Stimulated activated CD8-positive, alpha-beta memory T cell treated with anti-CD3 and anti-CD28 coated beads, Interleukin-7, amount 100 ng/mL, for 24 hours (primary cell): ENCODE measurements at regions not wholly inside any gene's neighbourhood (a gene's known extent, or its start where the extent isn't known, plus 50 kb on each side); places are given as distances from the start of the nearest gene placed in this dataset.

Experiments used
- DNase-seq: peaks from one replicate; pipeline ENCODE4 v3.0.0-alpha.2; 2020; ENCODE audit warnings: low read depth

DNA sequence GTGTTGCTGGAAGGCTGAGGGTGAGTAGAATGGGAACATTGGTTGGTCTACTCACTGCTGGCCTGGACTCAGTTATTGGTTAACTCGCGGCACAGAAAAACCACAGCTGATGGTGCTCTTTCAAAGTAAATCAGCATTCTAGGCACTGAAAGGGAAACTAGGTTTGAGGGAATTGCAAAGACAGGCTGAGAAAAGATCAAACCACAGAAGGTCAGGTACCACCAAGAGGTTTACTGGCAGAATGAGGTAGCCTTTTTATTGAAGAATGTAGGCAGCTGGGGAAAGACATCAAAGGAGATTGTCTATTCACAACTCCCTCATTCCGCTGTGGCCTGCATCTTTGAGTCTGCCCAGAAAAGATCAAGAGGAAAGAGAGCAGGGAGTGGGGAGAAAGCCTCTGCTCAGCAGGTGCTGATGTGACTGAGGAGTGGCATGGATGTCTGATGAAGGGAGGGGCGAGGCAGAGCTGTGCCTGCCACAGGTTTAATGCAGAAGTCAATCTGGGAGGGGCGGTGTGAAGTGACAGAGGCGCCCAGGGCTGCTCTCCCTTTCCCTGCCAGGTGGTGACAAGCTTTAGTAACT is 255.5 kb downstream of the MAN2A1 start:
- DNase-seq, result no peak

DNA sequence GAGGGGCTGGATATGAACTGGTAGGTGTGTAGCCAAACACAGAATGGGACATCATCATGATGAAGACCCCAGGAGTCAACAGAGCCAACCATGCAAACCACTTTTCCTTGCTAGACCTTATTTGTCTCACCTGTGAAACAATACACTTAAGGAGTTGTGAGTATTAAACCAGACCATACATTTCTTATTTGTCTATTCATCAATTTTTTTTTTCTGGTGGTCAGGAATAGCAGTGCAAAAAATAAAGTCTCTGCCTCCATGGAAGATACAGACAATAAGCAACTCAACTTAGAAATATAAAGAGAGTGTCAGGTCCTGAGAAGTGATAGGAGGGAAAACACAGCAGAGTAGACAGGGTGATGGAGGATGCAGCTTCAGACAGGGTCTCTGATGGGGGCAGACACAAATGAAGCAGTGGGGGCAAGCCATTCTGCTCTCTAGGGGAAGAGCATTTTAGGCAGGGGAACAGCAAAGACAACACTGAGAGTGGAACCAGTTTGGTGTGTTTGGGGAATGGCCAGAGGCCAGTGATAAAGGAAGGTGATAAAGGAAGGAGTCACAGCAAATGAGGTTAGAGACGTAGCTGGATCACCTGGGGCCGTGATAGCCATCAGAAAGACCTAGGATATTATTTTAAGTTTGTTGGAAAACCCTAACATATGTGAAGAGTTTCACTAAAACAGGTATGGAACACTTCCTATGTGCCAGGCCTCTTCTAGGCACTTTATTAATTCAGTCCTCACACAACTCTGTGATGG is 256.2 kb downstream of the MAN2A1 start:
- DNase-seq, result no peak

DNA sequence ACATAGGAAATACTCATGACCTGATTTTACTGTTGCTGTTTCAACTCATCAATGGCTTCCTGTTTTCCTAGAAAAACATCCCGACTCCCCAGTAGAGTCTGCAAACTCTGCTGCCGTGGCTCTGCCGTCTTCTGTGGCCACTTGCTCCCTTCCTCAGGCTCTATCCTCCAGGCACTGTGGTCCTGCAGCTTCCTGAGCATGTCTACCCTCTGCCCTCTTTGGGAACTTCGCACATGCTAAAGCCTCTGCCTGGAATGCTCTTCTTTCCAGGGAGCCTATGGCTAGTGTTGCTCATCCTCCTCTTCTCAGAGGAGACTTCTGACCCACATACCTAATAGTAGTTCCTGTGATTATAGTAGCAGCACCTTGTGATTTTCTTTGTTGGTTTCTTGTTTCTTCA is 256.9 kb downstream of the MAN2A1 start:
- DNase-seq, result no peak

DNA sequence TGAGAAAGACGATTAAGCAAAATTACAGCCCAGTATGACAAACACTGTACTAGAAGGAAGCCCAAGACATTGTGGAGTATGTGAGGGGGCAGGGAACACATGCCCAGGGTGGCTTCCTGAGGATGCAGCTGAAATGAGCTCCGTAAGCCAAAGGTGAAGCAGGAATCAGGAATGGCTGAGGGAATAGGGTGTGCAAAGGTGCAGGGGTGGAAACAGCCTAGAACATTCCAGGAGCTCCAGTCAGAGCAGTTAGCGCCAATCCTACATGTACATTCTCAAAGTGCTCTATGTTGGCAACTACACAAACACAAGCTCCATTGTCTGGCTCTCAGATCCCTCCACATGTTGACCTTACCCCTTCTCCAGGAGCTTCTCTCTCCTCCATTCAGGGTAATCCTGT is 257.9 kb downstream of the MAN2A1 start:
- no peak for DNase-seq

DNA sequence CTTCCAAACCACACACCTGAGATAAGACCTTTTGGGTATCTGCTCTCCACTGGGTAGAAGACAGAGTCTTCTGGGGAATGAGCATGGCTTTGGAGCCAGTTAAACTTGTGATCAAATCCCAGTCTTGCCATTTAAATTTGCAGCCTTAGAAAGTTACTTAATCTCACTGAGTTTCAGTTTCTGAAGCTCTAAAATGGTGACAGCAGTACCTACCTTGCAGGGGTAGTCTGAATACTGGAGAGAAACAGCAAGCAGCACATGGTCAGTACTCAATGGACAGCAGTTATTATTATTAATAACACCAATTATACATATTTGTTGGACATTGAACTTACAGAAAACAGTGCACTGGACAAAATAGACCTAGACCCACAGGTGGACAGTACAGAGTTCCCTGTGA is 260.9 kb downstream of the MAN2A1 start:
- DNase-seq, result no peak

DNA sequence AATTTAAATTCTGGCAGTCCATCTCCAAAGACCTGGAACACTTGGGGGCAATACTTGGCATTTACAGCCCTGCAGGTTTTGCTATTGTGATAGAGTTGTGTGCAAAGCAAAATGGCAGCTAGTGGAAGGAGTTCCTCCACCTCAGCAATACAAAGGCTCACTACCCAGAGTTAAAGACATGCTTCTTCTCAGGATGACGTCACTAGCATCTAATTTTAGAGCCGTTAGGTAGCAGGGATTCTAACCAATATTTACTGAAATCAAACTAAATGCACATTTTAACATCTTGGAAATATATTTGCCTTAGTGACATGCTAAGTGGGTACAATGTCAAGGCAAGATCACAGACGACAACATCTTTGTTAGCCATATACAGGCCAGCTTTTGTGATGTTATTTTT is 261.6 kb downstream of the MAN2A1 start:
- DNase-seq, result no peak

DNA sequence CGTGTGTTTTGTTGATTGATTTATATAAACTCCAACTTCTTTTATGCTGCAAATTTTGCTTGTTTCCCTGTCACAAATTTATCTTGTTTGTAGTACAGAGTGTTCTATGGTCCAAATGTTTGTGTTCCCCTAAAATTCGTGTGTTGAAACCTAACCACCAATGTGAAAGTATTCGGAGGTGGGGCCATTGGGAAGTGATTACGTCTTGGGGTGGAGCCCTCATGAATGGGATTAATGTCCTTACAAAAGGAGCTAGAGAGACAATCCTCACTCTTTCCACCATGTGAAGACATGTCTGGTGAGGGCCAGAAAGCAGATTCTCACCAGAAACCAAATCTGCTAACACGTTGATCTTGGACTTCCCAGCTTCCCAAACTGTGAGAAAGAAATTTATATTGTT is 262.0 kb downstream of the MAN2A1 start:
- no peak for DNase-seq

DNA sequence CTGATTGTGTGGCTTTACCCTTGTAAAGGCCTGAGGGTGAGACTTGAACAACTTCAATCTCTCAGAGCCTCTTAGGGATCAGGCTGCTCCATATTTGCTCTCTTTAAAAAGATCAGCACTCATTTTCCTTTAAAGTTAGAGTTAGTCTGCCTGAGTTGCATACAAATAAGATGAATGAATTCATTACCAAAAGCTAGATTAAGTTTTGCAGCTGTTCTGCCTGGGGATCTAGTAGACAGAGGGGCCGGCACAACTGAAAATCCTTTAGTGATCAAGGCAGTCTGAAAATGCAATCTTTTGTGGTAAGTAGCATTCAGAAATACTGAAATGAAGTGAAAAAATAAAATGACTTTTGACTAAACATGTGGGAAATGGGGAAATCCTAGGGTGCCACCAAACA is 264.0 kb downstream of the MAN2A1 start:
- DNase-seq, result no peak

DNA sequence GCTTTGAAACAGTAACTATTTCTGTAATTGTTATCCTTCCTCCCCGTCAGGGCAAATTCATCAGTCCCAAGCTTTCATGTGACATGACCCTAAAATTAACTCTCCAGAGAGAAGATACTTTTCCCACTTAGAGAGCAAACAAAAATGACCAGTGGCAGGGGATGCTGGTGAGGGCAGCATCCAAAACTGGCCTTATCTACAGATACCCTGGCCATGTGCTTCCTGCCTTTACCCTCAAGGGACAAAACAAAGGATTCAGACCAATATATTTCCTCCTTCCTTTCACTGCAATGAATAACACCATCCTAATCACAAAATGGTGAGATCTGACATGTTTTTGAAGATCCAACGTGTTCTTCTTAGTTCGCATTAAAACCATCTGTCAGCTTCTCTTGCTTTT is 267.2 kb downstream of the MAN2A1 start:
- no peak for DNase-seq

DNA sequence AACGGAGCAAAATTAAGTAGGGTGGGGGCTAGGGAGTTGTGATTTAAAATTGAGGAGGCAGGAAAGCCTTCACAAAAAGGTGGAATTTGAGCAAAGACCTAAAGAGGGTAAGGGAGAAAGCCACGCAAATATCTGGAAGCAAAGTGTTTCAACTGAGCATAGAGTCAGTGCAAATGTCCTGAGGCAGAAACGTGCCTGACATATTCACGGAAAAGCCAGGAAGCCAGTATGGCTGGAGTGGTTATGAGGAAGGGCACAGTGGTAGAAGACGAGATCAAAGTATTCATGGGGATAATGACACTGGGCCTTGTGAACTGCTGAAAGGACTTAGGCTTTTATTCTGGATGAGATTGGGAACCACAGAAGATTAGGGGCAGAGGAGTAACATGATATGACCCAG is 268.4 kb downstream of the MAN2A1 start:
- no peak for DNase-seq

DNA sequence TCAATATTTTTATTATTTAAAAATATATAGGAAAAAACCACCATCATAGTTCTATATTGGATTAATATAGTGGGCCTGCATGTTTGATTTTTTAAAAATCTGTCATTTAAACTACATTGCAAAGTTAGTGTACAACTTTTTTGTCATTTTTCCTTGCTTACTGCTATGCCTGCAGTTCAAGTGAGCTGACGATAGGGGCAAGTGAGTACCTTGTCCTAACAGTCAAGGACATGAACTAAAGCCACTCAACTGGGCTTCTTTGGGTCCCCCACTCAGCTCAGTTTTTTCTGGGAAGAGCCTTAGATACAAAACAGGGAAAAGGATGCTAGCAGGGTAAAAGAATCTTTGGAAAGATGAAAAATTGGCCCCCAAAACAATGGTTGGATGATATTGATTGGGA is 269.9 kb downstream of the MAN2A1 start:
- no peak for DNase-seq

DNA sequence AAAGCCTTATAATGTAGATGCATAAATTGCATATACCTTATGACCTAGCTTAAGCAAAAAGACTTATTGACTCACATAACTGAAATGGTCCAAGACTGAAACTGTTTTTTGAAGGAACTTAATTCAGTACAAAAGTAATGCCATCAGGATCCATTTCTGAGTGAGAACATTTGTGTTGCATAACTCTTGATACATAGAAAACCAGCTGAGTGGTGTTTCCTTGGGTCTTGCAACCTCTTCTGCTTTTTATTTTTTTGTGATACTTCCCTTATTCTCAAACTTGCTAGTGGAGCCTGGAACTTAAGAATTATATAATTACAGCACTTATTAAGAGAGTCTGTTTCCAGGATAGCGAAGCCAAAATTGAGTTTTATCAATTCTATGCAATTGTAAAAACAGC is 272.0 kb downstream of the MAN2A1 start:
- no peak for DNase-seq

DNA sequence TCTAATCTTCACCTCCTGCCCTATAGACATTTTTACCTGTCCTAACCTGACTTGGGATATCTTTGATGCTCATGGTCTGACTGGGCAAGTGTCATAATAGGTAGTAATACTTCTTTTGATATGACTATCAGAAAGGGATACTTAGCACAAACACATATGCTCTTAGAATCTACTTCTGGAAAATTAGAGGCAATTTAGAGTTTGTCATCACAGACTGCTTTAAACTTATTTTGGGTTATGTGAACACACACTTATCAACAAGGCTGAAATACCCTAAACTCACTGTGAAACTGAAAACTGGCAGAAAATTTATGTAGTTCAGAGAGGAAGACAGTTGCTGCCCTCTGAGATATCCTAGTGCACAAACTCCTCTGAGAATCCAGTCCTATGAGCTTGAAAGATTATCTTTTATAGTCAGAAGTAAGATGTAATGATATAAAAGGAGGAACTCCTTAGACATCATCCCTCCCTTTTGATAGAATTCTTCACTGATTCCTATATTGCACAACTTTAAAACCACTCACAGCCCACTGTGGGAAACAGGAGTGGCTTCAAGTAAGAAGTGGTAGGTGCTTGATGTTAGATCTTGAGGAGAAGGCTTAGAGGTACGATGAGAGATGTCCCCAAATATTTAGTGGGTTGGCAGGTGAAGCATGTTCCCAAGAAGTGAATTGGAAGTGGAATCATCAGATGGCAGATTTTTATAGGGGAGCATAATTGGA is 273.3 kb downstream of the MAN2A1 start:
- DNase-seq, result no peak

DNA sequence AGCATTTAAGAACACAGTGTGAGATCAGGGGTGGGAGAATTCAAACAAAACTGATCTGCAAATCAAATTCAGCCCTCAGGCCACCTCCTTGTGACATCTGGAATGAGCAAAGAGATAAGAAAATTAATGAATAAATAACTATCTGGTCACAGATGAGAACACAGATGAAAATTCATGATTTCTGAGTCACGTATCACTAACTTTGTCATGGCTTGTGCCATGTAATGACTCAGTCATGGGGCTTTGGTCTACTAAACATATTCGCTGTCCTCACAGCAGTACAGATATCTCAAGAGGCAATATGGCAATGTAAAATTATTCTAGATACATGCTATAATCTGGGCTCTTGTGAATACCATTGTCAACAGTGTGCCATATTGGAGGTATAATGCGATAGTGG is 274.4 kb downstream of the MAN2A1 start:
- no peak for DNase-seq

DNA sequence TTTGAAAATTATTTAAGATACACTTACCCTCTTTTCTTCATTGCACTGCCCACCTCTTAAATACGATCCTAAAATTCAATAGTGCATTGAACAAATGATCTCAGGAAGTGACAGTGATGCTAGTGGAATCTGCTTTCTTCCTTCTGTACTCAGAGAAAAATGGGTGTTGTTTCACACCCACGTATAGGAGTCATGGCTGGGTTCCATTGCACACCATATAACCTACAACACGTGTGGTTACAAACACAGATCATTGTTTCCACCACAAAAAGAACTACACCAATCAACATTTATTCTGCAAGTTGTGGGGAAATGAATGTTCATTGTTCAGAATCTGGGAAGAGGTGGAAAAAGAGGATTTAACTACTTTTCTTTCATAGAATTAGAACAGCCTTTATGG is 275.9 kb downstream of the MAN2A1 start:
- DNase-seq, result no peak

DNA sequence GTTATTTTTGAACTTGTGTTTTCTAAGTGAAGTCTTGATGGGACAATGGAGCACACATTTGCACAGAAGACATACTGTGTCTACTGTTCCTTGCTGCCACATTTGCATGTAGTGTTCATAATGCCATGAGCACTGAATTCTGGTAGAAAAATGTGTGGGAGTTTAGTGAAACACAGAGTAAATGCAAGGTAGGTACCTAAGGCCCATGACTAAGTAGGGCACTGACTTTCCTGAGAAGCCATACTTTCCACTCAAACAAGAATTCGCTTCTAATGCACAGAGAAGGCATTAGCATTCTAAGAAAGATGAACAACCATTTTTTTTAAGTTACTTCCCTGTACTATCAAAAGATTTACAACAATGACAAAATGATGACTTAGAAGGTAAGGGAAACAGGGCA is 282.2 kb downstream of the MAN2A1 start:
- DNase-seq, result no peak

DNA sequence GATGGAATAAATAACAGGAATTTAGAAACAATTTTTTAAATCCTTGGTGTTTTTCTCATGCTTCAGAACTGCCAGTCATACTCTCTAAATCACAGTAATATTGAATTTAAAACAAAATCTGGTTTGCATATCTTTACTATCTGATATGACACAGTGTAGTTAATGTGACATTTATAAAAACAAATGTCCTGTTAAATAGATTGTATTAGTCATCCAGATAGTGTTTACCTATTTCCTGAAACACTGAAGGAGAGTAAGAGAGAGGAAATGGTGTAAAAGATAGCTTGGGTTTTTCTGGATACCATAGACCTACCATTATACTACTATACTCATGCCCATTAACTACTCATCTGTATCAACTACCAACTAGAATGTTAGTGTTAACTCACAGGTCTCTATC is 292.3 kb downstream of the MAN2A1 start:
- DNase-seq, result no peak

DNA sequence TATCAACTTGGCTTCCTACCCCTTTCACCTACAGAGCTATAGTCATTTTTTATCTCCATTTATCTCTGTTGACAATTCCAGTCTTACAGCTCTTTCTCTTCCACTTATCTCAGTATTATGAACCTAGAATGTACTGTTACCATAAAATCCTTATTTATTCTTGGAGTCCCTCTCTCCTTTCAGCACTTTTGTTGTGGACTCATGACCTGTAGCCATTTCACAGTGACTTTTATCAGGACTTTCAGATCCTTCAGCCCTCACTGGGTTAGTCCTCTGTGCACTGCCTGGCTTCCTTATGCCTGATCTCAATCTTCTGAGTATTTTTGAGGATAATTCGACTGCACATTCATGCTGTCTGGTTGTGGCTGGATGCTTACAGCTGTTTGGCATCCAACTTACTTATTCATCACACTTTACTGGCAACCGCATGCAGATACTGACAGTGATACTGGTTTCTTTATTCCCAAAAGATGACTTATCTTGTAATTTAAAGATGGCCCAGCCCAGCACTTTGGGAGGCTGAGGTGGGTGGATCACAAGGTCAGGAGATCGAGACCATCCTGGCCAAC is 293.3 kb downstream of the MAN2A1 start:
- DNase-seq, result no peak

DNA sequence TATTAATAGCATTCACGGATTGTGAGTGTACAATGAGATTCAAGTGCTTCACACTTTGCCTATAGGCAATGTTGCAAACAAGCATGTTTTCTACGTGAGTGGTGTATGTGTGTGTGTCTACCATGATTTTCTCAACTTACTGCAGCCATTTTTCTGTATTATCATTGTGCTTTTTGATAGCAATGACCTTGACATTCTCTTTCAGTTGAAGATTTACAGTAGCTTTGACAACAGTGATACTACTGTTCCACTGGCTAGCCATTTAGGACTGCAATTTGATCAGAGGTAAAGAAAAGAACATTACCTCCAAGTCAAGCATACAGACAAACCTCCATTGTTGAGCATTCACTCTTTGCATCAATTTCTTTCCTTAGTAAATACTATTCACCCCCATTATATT is 297.0 kb downstream of the MAN2A1 start:
- no peak for DNase-seq

DNA sequence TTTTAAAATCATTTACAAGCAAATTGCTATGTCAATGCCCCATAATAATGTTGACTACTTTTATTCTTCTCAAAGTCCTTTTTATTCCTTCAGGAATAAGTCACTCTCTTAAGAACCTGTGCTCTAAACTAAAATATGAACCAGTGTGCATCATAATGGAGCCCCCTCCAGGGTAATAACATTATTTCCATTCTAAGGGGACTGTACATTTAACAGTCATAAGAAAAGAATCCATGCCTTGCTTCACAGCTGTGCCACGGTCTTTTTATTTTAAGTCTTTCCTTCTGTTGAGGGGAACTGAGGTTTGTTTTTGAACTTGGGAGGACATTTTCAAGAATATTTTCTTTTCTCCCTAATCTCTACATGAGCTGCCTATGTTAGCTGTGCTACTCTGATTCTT is 297.6 kb downstream of the MAN2A1 start:
- DNase-seq, result no peak

DNA sequence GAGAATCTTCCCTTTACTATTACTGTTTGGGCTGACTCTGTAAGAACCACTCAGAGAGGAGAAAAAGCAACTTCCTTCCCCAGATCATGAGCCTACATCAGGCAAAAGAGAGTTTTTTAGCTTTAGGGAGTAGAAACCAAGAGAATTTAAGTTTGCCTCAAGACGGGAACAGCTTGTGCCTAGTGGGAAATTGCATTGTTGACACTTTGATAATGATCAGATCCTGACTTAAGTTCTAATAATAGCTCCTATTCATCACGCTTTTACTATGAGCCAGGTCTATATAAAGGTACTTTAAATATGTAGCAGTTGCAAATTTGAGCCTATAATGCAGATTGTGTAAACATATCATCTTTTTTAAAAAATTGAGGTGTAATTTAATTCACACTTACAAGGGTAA is 298.2 kb downstream of the MAN2A1 start:
- DNase-seq, result no peak

DNA sequence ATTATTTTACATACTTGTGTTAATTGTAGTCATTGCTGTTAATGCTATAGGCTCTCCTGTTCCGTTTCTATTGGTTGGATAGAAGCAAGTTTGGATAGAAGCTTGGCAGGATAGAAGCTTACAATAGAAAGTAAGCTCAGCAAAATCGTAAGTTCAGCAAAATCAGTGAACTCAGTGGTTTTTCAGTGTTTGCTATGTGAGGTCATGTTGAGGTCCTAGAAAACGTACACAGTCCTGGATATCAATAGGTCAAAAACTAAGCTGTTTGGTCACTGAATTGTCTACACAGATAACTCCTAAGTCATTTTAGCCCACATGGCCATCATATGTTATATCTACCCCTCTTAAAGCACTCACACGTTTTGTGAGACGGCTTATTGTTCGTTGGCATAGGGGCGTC is 299.4 kb downstream of the MAN2A1 start:
- DNase-seq, result no peak

DNA sequence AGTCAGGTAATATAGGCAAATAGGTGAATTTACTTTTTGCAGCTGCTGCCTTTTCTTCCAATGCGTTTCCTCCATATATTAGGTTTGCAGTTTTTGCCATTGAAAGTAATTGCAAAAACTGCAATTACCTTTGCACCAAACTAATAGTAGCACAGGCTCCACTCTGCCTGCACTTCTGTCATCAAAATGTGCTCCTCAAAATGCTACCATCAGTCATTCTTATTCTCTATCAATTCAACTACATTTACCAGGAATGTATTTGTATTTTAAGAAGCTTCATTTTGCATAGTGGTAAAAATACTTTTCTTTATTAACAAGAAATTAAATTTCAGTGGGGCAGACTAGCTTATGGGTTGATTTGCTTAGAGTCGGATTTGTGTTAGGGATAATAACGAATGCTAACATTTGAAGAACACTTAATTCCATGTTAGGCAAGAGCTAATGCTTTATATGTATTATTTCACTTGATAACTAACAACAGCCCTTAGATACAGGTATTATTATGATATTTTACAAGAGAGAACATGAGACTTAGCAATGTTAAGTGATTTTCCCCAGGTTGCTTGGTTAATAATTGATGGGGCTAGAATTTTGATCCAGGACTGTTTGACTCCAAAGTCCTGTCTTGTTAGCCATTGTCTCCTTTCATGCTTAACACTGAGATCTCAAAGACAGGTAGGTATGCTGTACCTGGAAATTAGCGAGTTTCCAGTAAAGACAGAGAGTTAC is 300.4 kb downstream of the MAN2A1 start:
- no peak for DNase-seq
